Activated naive CD8-positive, alpha-beta T cell (primary cell): ENCODE measurements at regions not wholly inside any gene's neighbourhood (a gene's known extent, or its start where the extent isn't known, plus 50 kb on each side); places are given as distances from the start of the nearest gene placed in this dataset.

Experiments
- H3K27ac Mint-ChIP-seq: one replicate; pipeline ENCODE4 v1.8.0; 2021; ENCODE audit warnings: mixed read lengths
- H3K27me3 Mint-ChIP-seq: one replicate; pipeline ENCODE4 v1.8.0; 2021; ENCODE audit warnings: mixed read lengths
- H3K36me3 Mint-ChIP-seq: one replicate; pipeline ENCODE4 v1.8.0; 2021; ENCODE audit warnings: mixed read lengths
- H3K4me1 Mint-ChIP-seq: one replicate; pipeline ENCODE4 v1.8.0; 2021; ENCODE audit warnings: low read depth, mixed read lengths
- H3K4me3 Mint-ChIP-seq: one replicate; pipeline ENCODE4 v1.8.0; 2021; ENCODE audit warnings: mild to moderate bottlenecking, mixed read lengths
- H3K9me3 Mint-ChIP-seq: one replicate; pipeline ENCODE4 v1.8.0; 2021; ENCODE audit warnings: low read depth, mixed read lengths

GRCh38 chr5:125049721-125050702 is 303.6 kb upstream of the ZNF608 start:
- no peaks in the 10 kb centered on the region for H3K36me3 Mint-ChIP-seq
- no peaks in the 10 kb centered on the region for H3K4me1 Mint-ChIP-seq
- peaks cover 3% of the 10 kb centered on the region for H3K27me3 Mint-ChIP-seq
- no peak overlapping the region for H3K4me3 Mint-ChIP-seq
- no peak overlapping the region for H3K27ac Mint-ChIP-seq
- H3K9me3 Mint-ChIP-seq = no peaks in the 10 kb centered on the region

- no peaks in the 10 kb centered on the region for H3K9me3 Mint-ChIP-seq
- no peak overlapping the region for H3K4me3 Mint-ChIP-seq
- no peaks in the 10 kb centered on the region for H3K4me1 Mint-ChIP-seq
- no peaks in the 10 kb centered on the region for H3K36me3 Mint-ChIP-seq
- H3K27me3 Mint-ChIP-seq = peaks cover 3% of the 10 kb centered on the region
- no peak overlapping the region for H3K27ac Mint-ChIP-seq
These were observed 304.5 kb upstream of the ZNF608 start for GRCh38 chr5:125050926-125051325.

- no peaks in the 10 kb centered on the region for H3K9me3 Mint-ChIP-seq
- H3K4me1 Mint-ChIP-seq = no peaks in the 10 kb centered on the region
- no peak overlapping the region for H3K4me3 Mint-ChIP-seq
- peaks cover 3% of the 10 kb centered on the region for H3K27me3 Mint-ChIP-seq
- no peaks in the 10 kb centered on the region for H3K36me3 Mint-ChIP-seq
- no peak overlapping the region for H3K27ac Mint-ChIP-seq
These were observed 306.1 kb upstream of the ZNF608 start for GRCh38 chr5:125052584-125052983.

- H3K4me1 Mint-ChIP-seq = no peaks in the 10 kb centered on the region
- no peak overlapping the region for H3K4me3 Mint-ChIP-seq
- H3K9me3 Mint-ChIP-seq = no peaks in the 10 kb centered on the region
- H3K36me3 Mint-ChIP-seq = no peaks in the 10 kb centered on the region
- H3K27ac Mint-ChIP-seq = no peak overlapping the region
- peaks cover 3% of the 10 kb centered on the region for H3K27me3 Mint-ChIP-seq
These were observed 306.7 kb upstream of the ZNF608 start for GRCh38 chr5:125053179-125053578.

GRCh38 chr5:125054146-125054545 is 307.7 kb upstream of the ZNF608 start:
- H3K27me3 Mint-ChIP-seq = peaks cover 3% of the 10 kb centered on the region
- H3K4me3 Mint-ChIP-seq = no peak overlapping the region
- no peaks in the 10 kb centered on the region for H3K9me3 Mint-ChIP-seq
- H3K27ac Mint-ChIP-seq = no peak overlapping the region
- H3K4me1 Mint-ChIP-seq = no peaks in the 10 kb centered on the region
- H3K36me3 Mint-ChIP-seq = no peaks in the 10 kb centered on the region

GRCh38 chr5:125056671-125057485 is 310.4 kb upstream of the ZNF608 start:
- Mint-ChIP-seq H3K27ac (no peak overlapping the region), H3K9me3 (no peaks in the 10 kb centered on the region)

GRCh38 chr5:125057912-125058826 is 311.7 kb upstream of the ZNF608 start:
- H3K36me3 Mint-ChIP-seq = no peaks in the 10 kb centered on the region
- no peaks in the 10 kb centered on the region for H3K9me3 Mint-ChIP-seq
- H3K27me3 Mint-ChIP-seq = no peaks in the 10 kb centered on the region
- no peak overlapping the region for H3K27ac Mint-ChIP-seq
- H3K4me3 Mint-ChIP-seq = no peak overlapping the region
- H3K4me1 Mint-ChIP-seq = no peaks in the 10 kb centered on the region

More at GRCh38 chr5:125056671-125057485, 310.4 kb upstream of the ZNF608 start:
- Mint-ChIP-seq H3K36me3 (no peaks in the 10 kb centered on the region), H3K4me1 (no peaks in the 10 kb centered on the region), H3K4me3 (no peak overlapping the region), H3K27me3 (peaks cover 3% of the 10 kb centered on the region)

GRCh38 chr5:125059255-125060002 is 313.0 kb upstream of the ZNF608 start:
- Mint-ChIP-seq H3K36me3 (no peaks in the 10 kb centered on the region), H3K27ac (no peak overlapping the region)

GRCh38 chr5:125061726-125062125 is 315.3 kb upstream of the ZNF608 start:
- Mint-ChIP-seq H3K4me3 (no peak overlapping the region), H3K36me3 (no peaks in the 10 kb centered on the region), H3K27me3 (peaks cover 2% of the 10 kb centered on the region), H3K9me3 (no peaks in the 10 kb centered on the region), H3K4me1 (no peaks in the 10 kb centered on the region), H3K27ac (no peak overlapping the region)

More at GRCh38 chr5:125059255-125060002, 313.0 kb upstream of the ZNF608 start:
- Mint-ChIP-seq H3K9me3 (no peaks in the 10 kb centered on the region), H3K27me3 (peaks cover 2% of the 10 kb centered on the region), H3K4me1 (no peaks in the 10 kb centered on the region), H3K4me3 (no peak overlapping the region)

GRCh38 chr5:125064621-125065438 is 318.4 kb upstream of the ZNF608 start:
- H3K4me1 Mint-ChIP-seq = no peaks in the 10 kb centered on the region
- H3K4me3 Mint-ChIP-seq = no peak overlapping the region
- H3K27ac Mint-ChIP-seq = no peak overlapping the region
- H3K9me3 Mint-ChIP-seq = no peaks in the 10 kb centered on the region
- peaks cover 2% of the 10 kb centered on the region for H3K27me3 Mint-ChIP-seq
- no peaks in the 10 kb centered on the region for H3K36me3 Mint-ChIP-seq

GRCh38 chr5:125065741-125066140 is 319.3 kb upstream of the ZNF608 start:
- Mint-ChIP-seq H3K4me1 (no peaks in the 10 kb centered on the region), H3K36me3 (no peaks in the 10 kb centered on the region), H3K27ac (no peak overlapping the region)

GRCh38 chr5:125070961-125071360 is 324.5 kb upstream of the ZNF608 start:
- no peaks in the 10 kb centered on the region for H3K27me3 Mint-ChIP-seq
- H3K4me1 Mint-ChIP-seq = no peaks in the 10 kb centered on the region
- H3K4me3 Mint-ChIP-seq = no peak overlapping the region
- H3K9me3 Mint-ChIP-seq = peaks cover 22% of the 10 kb centered on the region
- no peaks in the 10 kb centered on the region for H3K36me3 Mint-ChIP-seq
- no peak overlapping the region for H3K27ac Mint-ChIP-seq

More at GRCh38 chr5:125065741-125066140, 319.3 kb upstream of the ZNF608 start:
- no peak overlapping the region for H3K4me3 Mint-ChIP-seq
- peaks cover 2% of the 10 kb centered on the region for H3K27me3 Mint-ChIP-seq
- peaks cover under 1% of the 10 kb centered on the region for H3K9me3 Mint-ChIP-seq

- H3K36me3 Mint-ChIP-seq = no peaks in the 10 kb centered on the region
- peaks cover 22% of the 10 kb centered on the region for H3K9me3 Mint-ChIP-seq
- no peak overlapping the region for H3K27ac Mint-ChIP-seq
- no peak overlapping the region for H3K4me3 Mint-ChIP-seq
- no peaks in the 10 kb centered on the region for H3K27me3 Mint-ChIP-seq
- H3K4me1 Mint-ChIP-seq = no peaks in the 10 kb centered on the region
These were observed 326.7 kb upstream of the ZNF608 start for GRCh38 chr5:125073090-125073489.
